A549 (cell line): ENCODE measurements at regions not wholly inside any gene's neighbourhood (a gene's known extent, or its start where the extent isn't known, plus 50 kb on each side); places are given as distances from the start of the nearest gene placed in this dataset.

ENCODE experiments used
- CTCF ChIP-seq: fragments of >200 bp; sonication (Bioruptor Twin); formaldehyde crosslinking; IDR thresholded peaks from 3 replicates; pipeline ENCODE4 v1.5.1; 2016
- ELK1 ChIP-seq: fragments of 150-350 bp; IDR thresholded peaks from 2 replicates; pipeline ENCODE4 v1.6.1; 2014; ENCODE audit warnings: low read depth, mild to moderate bottlenecking, low read length
- HDAC2 ChIP-seq: fragments of 200-600 bp; sonication (generic); IDR thresholded peaks from 2 replicates; pipeline ENCODE4 v1.6.1; 2016
- POLR2A ChIP-seq: IDR thresholded peaks from 2 replicates; pipeline ENCODE4 v1.6.1; 2012; ENCODE audit warnings: mild to moderate bottlenecking, low read length
- RAD21 ChIP-seq, 2 experiments: fragments of >200 bp in 1 of 2; sonication (Bioruptor Twin) in 1 of 2; formaldehyde crosslinking in 1 of 2; IDR thresholded peaks in 1 of 2; conservative IDR thresholded peaks in 1 of 2; 2 replicates in 1 of 2; 3 replicates in 1 of 2; pipeline ENCODE4 v1.6.1; 2012 to 2018; ENCODE audit warnings: inconsistent platforms in 1 of 2
- REST ChIP-seq: fragments of 200-600 bp; sonication (generic); IDR thresholded peaks from 2 replicates; pipeline ENCODE4 v1.6.1; 2016; ENCODE audit warnings: antibody characterized with exemption, mild to moderate bottlenecking, moderate library complexity

- TF ChIP-seq RAD21 (conservative IDR thresholded peaks at IDR 0.05 in 1 of 2, IDR thresholded peaks at IDR 0.05 in 1 of 2) (no peak), CTCF (no peak), REST (no peak), POLR2A (no peak), HDAC2 (no peak), ELK1 (no peak)
Observed at GRCh38 chr7:106460792-106461254, 176.0 kb upstream of the NAMPT start.
